HG02623 (cell line): ENCODE measurements at regions not wholly inside any gene's neighbourhood (a gene's known extent, or its start where the extent isn't known, plus 50 kb on each side); places are given as distances from the start of the nearest gene placed in this dataset.

Experiments
- ATAC-seq: cut with Tn5 transposase; IDR thresholded peaks from one replicate; pipeline ENCODE4 v1.9.1; 2021; ENCODE audit warnings: moderate library complexity; ENCODE audit not compliant: unreplicated experiment

GRCh38 chr11:79762279-79762921 lies 321.6 kb upstream of the TENM4 start:
- no peak for ATAC-seq

- ATAC-seq = no peak
Observed at GRCh38 chr11:79758325-79758724, 317.5 kb upstream of the TENM4 start.

GRCh38 chr11:79747406-79747805 lies 306.6 kb upstream of the TENM4 start:
- no peak for ATAC-seq

- no peak for ATAC-seq
Observed at GRCh38 chr11:79744941-79745340, 304.1 kb upstream of the TENM4 start.

GRCh38 chr11:79742176-79742575 lies 301.3 kb upstream of the TENM4 start:
- no peak for ATAC-seq

- ATAC-seq = no peak
Observed at GRCh38 chr11:79739591-79739990, 298.8 kb upstream of the TENM4 start.

- ATAC-seq = no peak
Observed at GRCh38 chr11:79727221-79727620, 286.4 kb upstream of the TENM4 start.

- no peak for ATAC-seq
Observed at GRCh38 chr11:79720115-79720514, 279.3 kb upstream of the TENM4 start.

- ATAC-seq = peak; percentile 66
Observed at GRCh38 chr11:79708319-79708932, 267.6 kb upstream of the TENM4 start.

- no peak for ATAC-seq
Observed at GRCh38 chr11:79705648-79706047, 264.8 kb upstream of the TENM4 start.

- no peak for ATAC-seq
Observed at GRCh38 chr11:79702303-79702702, 261.5 kb upstream of the TENM4 start.

GRCh38 chr11:79699246-79699645 lies 258.4 kb upstream of the TENM4 start:
- no peak for ATAC-seq

- peak; percentile 63 for ATAC-seq
Observed at GRCh38 chr11:79697905-79698304, 257.1 kb upstream of the TENM4 start.

GRCh38 chr11:79694368-79694767 lies 253.5 kb upstream of the TENM4 start:
- ATAC-seq = no peak

- ATAC-seq = no peak
Observed at GRCh38 chr11:79691445-79691844, 250.6 kb upstream of the TENM4 start.

- ATAC-seq = no peak
Observed at GRCh38 chr11:79686703-79687419, 246.0 kb upstream of the TENM4 start.

- no peak for ATAC-seq
Observed at GRCh38 chr11:79683930-79684329, 243.1 kb upstream of the TENM4 start.

- ATAC-seq = no peak
Observed at GRCh38 chr11:79678780-79679452, 238.1 kb upstream of the TENM4 start.

- no peak for ATAC-seq
Observed at GRCh38 chr11:79676396-79676795, 235.6 kb upstream of the TENM4 start.

GRCh38 chr11:79675081-79675480 lies 234.3 kb upstream of the TENM4 start:
- ATAC-seq = no peak

- ATAC-seq = no peak
Observed at GRCh38 chr11:79672786-79673185, 232.0 kb upstream of the TENM4 start.

GRCh38 chr11:79671401-79671800 lies 230.6 kb upstream of the TENM4 start:
- no peak for ATAC-seq
